Fibroblast of mammary gland (primary cell): ENCODE measurements at regions not wholly inside any gene's neighbourhood (a gene's known extent, or its start where the extent isn't known, plus 50 kb on each side); places are given as distances from the start of the nearest gene placed in this dataset.

Experiments
- DNase-seq: peaks from one replicate; pipeline ENCODE4 v3.0.0-alpha.2; 2010; ENCODE audit warnings: low read depth
- H3K4me3 ChIP-seq: 2 replicates; pipeline ENCODE4 v1.5.1; 2011; ENCODE audit warnings: low read depth, mild to moderate bottlenecking, low read length, moderate library complexity; ENCODE audit not compliant: control insufficient read depth
- CTCF ChIP-seq: conservative IDR thresholded peaks from 2 replicates; pipeline ENCODE4 v1.5.1; 2011; ENCODE audit warnings: low read depth, low read length, inconsistent platforms; ENCODE audit not compliant: control insufficient read depth, insufficient read depth

- no peak for TF ChIP-seq CTCF
- no peak for DNase-seq
- no peak overlapping the region for H3K4me3 ChIP-seq
Measured at GRCh38 chr22:48320048-48320682, 1507.5 kb downstream of the BRD1 start.

GRCh38 chr22:48319321-48320047 lies 1508.2 kb downstream of the BRD1 start:
- no peak for DNase-seq
- H3K4me3 ChIP-seq, result no peak overlapping the region
- no peak for TF ChIP-seq CTCF

GRCh38 chr22:48318575-48319320 lies 1508.9 kb downstream of the BRD1 start:
- H3K4me3 ChIP-seq, result no peak overlapping the region
- no peak for DNase-seq

GRCh38 chr22:48318173-48318572 lies 1509.5 kb downstream of the BRD1 start:
- DNase-seq, result no peak
- H3K4me3 ChIP-seq, result no peak overlapping the region
- no peak for TF ChIP-seq CTCF

More at GRCh38 chr22:48318575-48319320, 1508.9 kb downstream of the BRD1 start:
- TF ChIP-seq CTCF, result no peak

GRCh38 chr22:48316257-48317250 lies 1511.1 kb downstream of the BRD1 start:
- DNase-seq, result no peak
- TF ChIP-seq CTCF, result no peak

More at GRCh38 chr22:48316257-48317250, 1511.1 kb downstream of the BRD1 start:
- no peak overlapping the region for H3K4me3 ChIP-seq
